Transverse colon (tissue), 4 donors: ENCODE measurements at regions not wholly inside any gene's neighbourhood (a gene's known extent, or its start where the extent isn't known, plus 50 kb on each side); places are given as distances from the start of the nearest gene placed in this dataset.

Experiments
- CTCF ChIP-seq, 5 experiments: fragments of 200-600 bp in 3 of 5; fragments of 450-650 bp in 2 of 5; sonication (generic) in 3 of 5; IDR thresholded peaks; 1 replicate in 2 of 5; 2 replicates in 3 of 5; pipeline ENCODE4 v1.5.1; 2016 to 2017; ENCODE audit warnings: antibody characterized with exemption in 5 of 5, inconsistent platforms in 3 of 5, mild to moderate bottlenecking in 2 of 5, moderate library complexity in 1 of 5
- POLR2AphosphoS5 ChIP-seq, 3 donors: sonication (generic); formaldehyde crosslinking; IDR thresholded peaks; one replicate each; pipeline ENCODE4 v1.6.1; 2016; ENCODE audit warnings: antibody characterized with exemption in 3 of 3

- TF ChIP-seq CTCF (IDR thresholded peaks at IDR 0.05), result no peak
- no peak for TF ChIP-seq POLR2AphosphoS5 (IDR thresholded peaks at IDR 0.05)
Observed at GRCh38 chr5:57738301-57738700, 255.7 kb upstream of the ACTBL2 start.
